ENCODE measurements at regions not wholly inside any gene's neighbourhood (a gene's known extent, or its start where the extent isn't known, plus 50 kb on each side); places are given as distances from the start of the nearest gene placed in this dataset.

- BruUV-seq (replicated peaks) = no TSS peak
- CTCF ChIA-PET = interaction anchor here (0.6 kb wide), 1 partner anchor 528 kb away, joined by 5 read pairs; no protein-coding TSS in a partner anchor
Observed at GRCh38 chr11:98227278-98227677, 793.5 kb upstream of the CNTN5 start.

More at GRCh38 chr11:98227278-98227677, 793.5 kb upstream of the CNTN5 start:
- Histone ChIP-seq H2BK15ac (ENCODE audit: low read depth, low read length) (no peak overlapping the region), H3K4me3 (ENCODE audit: insufficient read depth, low read depth, low read length) (no peak overlapping the region), H2BK5ac (ENCODE audit: low read depth, low read length, poor library complexity, severe bottlenecking) (no peak overlapping the region), H3K4ac (ENCODE audit: low read depth, low read length) (no peak overlapping the region), H3K9ac (ENCODE audit: low read depth, low read length) (no peak overlapping the region), H3K4me1 (ENCODE audit: control insufficient read depth, insufficient read depth, low read length) (no peaks in the 10 kb centered on the region), H3K36me3 (ENCODE audit: control insufficient read depth, insufficient read depth, low read length) (no peaks in the 10 kb centered on the region), H2BK20ac (ENCODE audit: low read depth, low read length) (no peak overlapping the region), H4K20me1 (ENCODE audit: insufficient read depth, low read length) (no peaks in the 10 kb centered on the region), H2BK120ac (ENCODE audit: low read depth, low read length) (no peak overlapping the region), H4K91ac (ENCODE audit: insufficient read depth, low read depth, low read length) (no peak overlapping the region), H3K18ac (ENCODE audit: low read depth, low read length) (no peak overlapping the region), H2AFZ (replicated peaks; ENCODE audit: low read length, poor library complexity) (no peak overlapping the region), H3K56ac (ENCODE audit: extremely low read depth, insufficient read depth, low read length) (no peak overlapping the region), H3K9me1 (ENCODE audit: insufficient read depth, low read length) (no peaks in the 10 kb centered on the region), H3K4me2 (ENCODE audit: low read depth, low read length) (no peak overlapping the region), H3K27me3 (ENCODE audit: control insufficient read depth, insufficient read depth, low read length) (no peaks in the 10 kb centered on the region), H4K5ac (ENCODE audit: low read depth, low read length) (no peak overlapping the region), H3K79me1 (ENCODE audit: low read depth in 1 of 2, low read length in 2 of 2) (no peaks in the 10 kb centered on the region), H2AK5ac (ENCODE audit: low read depth, low read length) (no peak overlapping the region), H4K8ac (ENCODE audit: low read depth in 2 of 2, low read length in 2 of 2) (no peak overlapping the region), H3K9me3 (ENCODE audit: control insufficient read depth, insufficient read depth, low read length) (no peaks in the 10 kb centered on the region), H2AK9ac (replicated peaks; ENCODE audit: low read depth, low read length, poor library complexity) (no peak overlapping the region), H3K27ac (ENCODE audit: insufficient read depth, low read length) (no peak overlapping the region), H3K14ac (replicated peaks; ENCODE audit: low read depth, low read length) (no peak overlapping the region), H3K23ac (ENCODE audit: low read depth, low read length) (no peak overlapping the region)
- ATAC-seq (ENCODE audit: low read depth) (no peak), DNase-seq (no peak)
- POLR2A ChIA-PET (ENCODE audit: unreplicated experiment) = no interaction called here
- no peak for TF ChIP-seq CEBPB (IDR thresholded peaks at IDR 0.05; ENCODE audit: low read depth, low read length)
- TF ChIP-seq SMC3 (IDR thresholded peaks at IDR 0.05; ENCODE audit: low read depth, low read length) = no peak
- no peak for TF ChIP-seq MAZ (IDR thresholded peaks at IDR 0.05; ENCODE audit: borderline replicate concordance, low read depth, low read length)
- no peak for TF ChIP-seq MXI1 (IDR thresholded peaks at IDR 0.05; ENCODE audit: borderline replicate concordance, low read depth, low read length)
- no peak for TF ChIP-seq CHD1 (IDR thresholded peaks at IDR 0.05; ENCODE audit: low read depth, low read length)
- TF ChIP-seq BHLHE40 (IDR thresholded peaks at IDR 0.05; ENCODE audit: low read depth, low read length) = no peak
- no peak for TF ChIP-seq RAD21 (IDR thresholded peaks at IDR 0.05; ENCODE audit: low read length)
- no peak for TF ChIP-seq POLR2A (IDR thresholded peaks at IDR 0.05; ENCODE audit: low read depth, low read length)
- TF ChIP-seq, protein P1, sequence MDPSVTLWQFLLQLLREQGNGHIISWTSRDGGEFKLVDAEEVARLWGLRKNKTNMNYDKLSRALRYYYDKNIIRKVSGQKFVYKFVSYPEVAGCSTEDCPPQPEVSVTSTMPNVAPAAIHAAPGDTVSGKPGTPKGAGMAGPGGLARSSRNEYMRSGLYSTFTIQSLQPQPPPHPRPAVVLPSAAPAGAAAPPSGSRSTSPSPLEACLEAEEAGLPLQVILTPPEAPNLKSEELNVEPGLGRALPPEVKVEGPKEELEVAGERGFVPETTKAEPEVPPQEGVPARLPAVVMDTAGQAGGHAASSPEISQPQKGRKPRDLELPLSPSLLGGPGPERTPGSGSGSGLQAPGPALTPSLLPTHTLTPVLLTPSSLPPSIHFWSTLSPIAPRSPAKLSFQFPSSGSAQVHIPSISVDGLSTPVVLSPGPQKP (IDR thresholded peaks at IDR 0.05; ENCODE audit: borderline replicate concordance, low read depth, low read length) = no peak
- TF ChIP-seq RFX5 (IDR thresholded peaks at IDR 0.05; ENCODE audit: low read depth, low read length) = no peak
- TF ChIP-seq FOS (IDR thresholded peaks at IDR 0.05; ENCODE audit: low read depth, low read length) = no peak
- no peak for TF ChIP-seq NFE2L2 (IDR thresholded peaks at IDR 0.05; ENCODE audit: low read depth, low read length)
- TF ChIP-seq CTCF (conservative IDR thresholded peaks at IDR 0.05; ENCODE audit: low read depth, low read length) = no peak
- TF ChIP-seq, protein P2, sequence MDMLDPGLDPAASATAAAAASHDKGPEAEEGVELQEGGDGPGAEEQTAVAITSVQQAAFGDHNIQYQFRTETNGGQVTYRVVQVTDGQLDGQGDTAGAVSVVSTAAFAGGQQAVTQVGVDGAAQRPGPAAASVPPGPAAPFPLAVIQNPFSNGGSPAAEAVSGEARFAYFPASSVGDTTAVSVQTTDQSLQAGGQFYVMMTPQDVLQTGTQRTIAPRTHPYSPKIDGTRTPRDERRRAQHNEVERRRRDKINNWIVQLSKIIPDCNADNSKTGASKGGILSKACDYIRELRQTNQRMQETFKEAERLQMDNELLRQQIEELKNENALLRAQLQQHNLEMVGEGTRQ (IDR thresholded peaks at IDR 0.05; ENCODE audit: low read depth, low read length) = no peak
- TF ChIP-seq MAFK (IDR thresholded peaks at IDR 0.05; ENCODE audit: low read depth, low read length) = no peak
- no peak for TF ChIP-seq RCOR1 (IDR thresholded peaks at IDR 0.05; ENCODE audit: insufficient replicate concordance, low read length)
- dilution Hi-C loops (cut with HindIII; ENCODE audit: low sequenced_read_pairs, unreplicated experiment) (no loop called here), intact Hi-C loops (cut with micrococcal nuclease) (no loop called here), in situ Hi-C loops (cut with MboI; ENCODE audit: low sequenced_read_pairs) (no loop called here)
- no CpG with 5 or more reads among the region's 1 CpG for WGBS, 2 experiments (ENCODE audit: extremely low coverage in 2 of 2, insufficient read length in 1 of 2)

All from IMR-90 (cell line).